ENCODE measurements at regions not wholly inside any gene's neighbourhood (a gene's known extent, or its start where the extent isn't known, plus 50 kb on each side); places are given as distances from the start of the nearest gene placed in this dataset.

DNA sequence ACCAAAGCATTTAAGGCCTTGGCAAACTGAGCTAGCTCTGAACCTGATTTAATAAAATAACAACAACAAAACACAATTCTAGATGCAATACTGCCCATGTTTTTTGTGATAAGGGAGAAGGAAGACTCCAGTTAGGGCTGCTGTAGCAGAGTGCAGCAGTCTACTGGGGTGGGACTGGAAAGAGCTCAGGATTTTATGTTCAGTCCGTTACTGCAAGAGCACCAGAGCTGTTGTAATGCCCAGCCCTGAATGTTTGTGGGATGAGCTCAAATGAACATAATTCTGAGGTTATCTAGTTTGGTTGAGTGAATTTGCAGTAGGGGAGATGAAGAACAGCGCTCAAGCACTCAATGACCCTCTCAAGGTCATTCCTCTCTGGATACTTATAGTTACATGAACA is 743.8 kb downstream of the FAT4 start:
- no peak for DNase-seq

- no peak for DNase-seq
Measured at GRCh38 chr4:126061655-126062054, 746.9 kb downstream of the FAT4 start.

- no peak for DNase-seq
Measured at GRCh38 chr4:126065016-126065415, 750.3 kb downstream of the FAT4 start.

GRCh38 chr4:126071346-126072333 is 756.9 kb downstream of the FAT4 start:
- no peak for DNase-seq

DNA sequence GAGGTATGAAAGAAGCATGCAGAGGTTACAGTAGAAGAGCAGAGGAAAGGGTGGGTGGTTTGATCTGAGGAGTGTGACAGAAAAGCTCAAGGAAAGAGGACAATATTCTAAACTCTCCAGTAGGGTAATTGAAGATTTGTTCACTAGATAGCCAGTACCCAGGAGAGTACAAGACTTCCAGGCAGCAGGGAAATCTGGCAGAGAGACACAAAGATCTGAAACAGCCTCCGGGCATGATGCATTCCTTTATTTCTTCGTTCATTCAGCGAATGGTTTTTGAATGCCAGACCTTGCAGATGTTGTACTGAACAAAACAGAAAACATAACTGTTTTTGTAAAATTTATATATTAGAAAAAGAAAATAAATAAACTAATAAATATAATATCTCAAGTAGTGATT is 766.6 kb downstream of the FAT4 start:
- DNase-seq: no peak

DNA sequence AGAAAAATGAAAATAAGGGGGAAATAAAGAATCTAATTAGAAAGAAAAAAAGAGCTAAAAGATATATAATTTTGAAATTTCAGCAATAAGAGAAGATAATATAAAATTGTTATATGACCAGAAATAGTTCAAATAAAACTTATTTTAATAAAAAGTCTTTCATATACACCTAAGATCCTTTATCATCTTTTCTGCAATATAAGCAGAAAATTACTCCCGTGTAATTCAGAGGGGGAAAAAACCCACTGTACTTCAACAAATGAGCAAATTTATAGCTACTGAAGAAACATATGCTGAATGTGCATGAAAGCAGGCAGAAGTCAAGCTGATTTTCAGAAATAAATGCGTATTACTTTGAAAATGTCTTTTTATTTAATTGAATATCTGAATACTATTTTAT is 771.3 kb downstream of the FAT4 start:
- DNase-seq: no peak

GRCh38 chr4:126087101-126087500 is 772.3 kb downstream of the FAT4 start:
- no peak for DNase-seq

- DNase-seq: no peak
Measured at GRCh38 chr4:126097155-126097799, 782.5 kb downstream of the FAT4 start.

DNA sequence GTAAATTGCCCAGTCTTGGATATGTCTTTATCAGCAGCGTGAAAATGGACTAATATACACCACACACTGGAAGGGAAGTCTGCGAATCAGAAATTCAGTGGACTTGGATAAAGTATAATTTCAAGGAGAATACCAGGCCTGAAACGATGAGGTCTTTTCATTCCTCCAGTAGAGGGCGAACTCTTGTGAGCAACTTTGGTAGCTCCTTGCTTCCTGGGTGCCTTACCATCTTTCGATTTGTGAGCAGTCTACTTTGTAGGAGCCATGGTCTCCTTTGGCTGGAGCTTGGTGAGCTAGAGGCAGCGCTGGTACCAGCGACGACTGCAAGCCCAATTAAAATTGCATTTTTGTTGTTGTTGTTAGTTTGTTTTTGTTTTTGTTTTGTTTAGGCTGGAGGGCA is 791.9 kb downstream of the FAT4 start:
- DNase-seq: peak in 1 of 2 experiments; percentile 6

GRCh38 chr4:126109836-126110235 is 795.1 kb downstream of the FAT4 start:
- DNase-seq: no peak

DNA sequence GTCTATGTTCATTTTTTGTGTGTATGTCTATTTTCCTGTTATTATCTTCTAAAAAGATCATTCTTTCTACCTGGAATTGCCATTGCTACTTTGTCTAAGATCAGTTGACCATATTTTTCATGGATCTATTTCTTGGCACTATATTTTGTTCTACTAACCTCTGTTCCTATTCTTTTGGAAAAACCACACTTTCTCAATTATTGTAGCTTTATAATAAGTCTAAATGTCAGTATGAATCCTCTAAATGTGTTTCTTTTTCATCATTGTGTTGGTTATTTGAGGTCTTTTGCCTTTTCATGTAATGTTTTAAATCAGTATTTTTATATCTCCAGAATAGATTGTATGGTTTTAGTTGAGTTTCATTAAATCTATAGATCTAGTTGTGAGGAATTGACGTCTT is 798.3 kb downstream of the FAT4 start:
- DNase-seq: no peak

- no peak for DNase-seq
Measured at GRCh38 chr4:126123611-126124325, 809.0 kb downstream of the FAT4 start.

- no peak for DNase-seq
Measured at GRCh38 chr4:126124818-126125217, 810.1 kb downstream of the FAT4 start.

DNA sequence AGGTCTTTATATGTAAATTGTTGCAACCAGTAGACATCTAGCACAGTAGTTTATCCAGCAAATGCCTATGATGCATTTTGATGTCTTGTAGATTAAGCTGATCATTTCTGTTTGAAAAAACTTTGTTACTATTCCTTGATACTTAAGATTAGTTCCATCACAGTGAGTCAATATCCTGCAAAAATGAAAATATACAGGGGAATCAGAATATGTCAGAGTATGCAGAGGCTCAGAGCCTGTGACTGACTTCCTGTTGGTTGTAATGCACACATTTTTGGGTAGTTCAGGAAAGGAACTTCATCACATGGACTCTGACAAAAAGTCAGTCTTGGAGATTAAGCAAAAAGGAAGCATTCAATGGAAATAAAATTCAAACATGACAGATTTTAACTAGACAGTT is 815.5 kb downstream of the FAT4 start:
- no peak for DNase-seq

DNA sequence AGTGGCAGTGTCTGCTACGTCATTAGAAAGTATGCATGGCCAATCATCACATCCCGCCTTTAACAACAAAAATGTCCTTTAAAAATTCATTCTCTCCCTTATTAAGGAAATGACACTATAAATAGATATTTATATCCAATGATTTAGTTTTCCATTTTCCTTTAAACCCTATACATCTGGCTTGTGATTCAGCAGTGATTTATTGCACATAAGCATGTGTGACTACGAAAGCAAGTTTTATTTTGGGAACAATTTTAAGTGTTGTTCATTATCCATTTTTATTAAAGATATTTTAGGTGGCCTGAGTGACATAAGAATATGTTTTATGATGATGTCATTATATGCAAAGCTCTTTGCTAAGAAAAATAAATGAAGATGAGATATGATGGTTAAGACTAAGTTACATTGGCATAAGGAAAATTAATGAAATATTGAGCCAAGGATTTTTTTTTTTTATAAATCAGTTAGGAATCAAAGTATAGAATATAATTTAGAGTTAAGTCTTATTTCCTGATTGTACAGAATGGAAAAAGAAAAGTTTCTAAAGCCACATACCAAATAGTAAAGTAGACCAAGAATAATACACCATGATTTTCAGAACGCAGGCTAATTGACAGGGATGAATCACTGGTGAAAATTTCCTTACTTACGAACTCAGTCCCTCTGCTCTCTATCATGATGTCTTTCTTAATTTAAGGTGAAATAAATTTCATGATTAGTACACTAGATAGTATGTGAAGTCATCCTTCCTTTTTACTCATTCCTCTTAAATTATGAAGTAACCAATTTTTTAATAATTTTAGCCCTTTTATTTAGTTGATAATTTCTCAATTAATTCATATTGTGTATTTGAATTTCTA is 822.4 kb downstream of the FAT4 start:
- no peak for DNase-seq

DNA sequence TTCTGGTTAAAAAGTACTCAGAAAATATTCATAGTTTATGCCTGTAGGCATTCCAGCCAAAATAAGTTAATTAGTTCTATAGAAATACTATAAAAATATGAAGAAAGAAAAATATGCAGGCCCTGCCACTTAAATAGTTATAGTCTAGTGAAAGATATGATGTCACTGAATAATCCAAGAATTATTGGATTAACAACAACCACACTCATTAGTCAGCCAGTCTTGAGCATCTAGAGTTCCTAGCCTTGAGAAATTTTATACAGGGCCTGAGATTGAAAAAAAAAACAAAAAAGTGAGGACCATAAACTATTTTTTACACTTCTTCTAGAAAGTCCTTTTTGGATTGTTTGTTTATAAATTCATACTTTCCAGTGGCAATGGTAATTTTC is 823.0 kb downstream of the FAT4 start:
- no peak for DNase-seq

- no peak for DNase-seq
Measured at GRCh38 chr4:126144543-126145237, 829.9 kb downstream of the FAT4 start.

DNA sequence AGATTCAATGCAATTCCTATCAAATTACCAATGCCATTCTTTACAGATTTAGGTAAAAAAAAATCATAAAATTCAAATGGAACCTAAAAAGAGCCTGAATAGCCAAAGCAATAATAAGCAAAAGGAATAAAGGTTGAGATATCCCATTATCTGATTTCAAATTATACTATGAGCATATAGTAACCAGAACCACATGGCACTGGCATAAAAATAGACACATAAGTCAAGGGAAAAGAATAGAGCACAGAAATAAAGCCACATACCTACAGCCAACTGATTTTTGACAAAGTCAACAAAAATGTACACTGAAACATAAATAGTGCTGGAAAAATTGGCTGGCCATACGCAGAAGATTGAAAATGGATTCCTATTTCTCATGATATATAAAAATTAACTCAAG is 853.7 kb downstream of the FAT4 start:
- DNase-seq: no peak

- no peak for DNase-seq
Measured at GRCh38 chr4:126172126-126172525, 857.4 kb downstream of the FAT4 start.

- DNase-seq: no peak
Measured at GRCh38 chr4:126174627-126175026, 859.9 kb downstream of the FAT4 start.

DNA sequence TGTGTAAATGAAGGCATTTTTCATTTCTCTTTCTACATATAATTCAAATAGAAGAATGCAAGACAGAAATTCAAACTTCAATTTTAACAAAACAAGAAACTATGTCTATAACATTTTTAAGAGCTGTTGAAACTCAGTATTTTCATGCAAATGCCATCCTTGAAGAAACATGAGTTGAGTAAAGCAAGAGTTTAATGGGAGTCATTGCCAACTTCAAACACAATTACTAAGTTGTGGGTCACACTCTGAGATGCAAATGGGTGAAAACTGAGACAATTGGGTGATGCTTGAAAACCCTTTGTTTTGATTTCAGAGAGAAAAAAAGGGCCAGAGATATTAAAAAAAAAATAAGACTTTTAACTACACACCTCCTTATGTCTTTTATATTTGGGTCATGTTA is 865.9 kb downstream of the FAT4 start:
- DNase-seq: no peak

DNA sequence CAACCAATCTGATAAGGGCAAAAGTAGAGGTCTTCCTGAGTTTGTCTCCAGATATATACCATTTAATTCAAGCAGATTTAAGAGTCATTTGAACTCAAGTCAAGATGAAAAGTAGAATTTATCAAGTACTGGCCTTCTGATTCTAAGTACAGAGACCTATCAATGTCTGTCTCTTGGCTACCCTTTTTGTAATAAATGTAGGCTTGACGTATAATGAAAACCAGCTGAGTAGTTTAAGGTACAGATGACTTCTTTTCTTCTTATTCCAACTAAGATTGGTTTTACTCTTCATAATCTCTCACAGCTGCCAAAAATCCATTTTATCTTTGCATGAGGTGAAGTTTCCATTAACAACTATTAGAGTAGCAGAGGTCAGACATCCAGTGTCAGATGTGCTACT is 867.6 kb downstream of the FAT4 start:
- DNase-seq: no peak
